ENCODE measurements at regions not wholly inside any gene's neighbourhood (a gene's known extent, or its start where the extent isn't known, plus 50 kb on each side); places are given as distances from the start of the nearest gene placed in this dataset.

DNA sequence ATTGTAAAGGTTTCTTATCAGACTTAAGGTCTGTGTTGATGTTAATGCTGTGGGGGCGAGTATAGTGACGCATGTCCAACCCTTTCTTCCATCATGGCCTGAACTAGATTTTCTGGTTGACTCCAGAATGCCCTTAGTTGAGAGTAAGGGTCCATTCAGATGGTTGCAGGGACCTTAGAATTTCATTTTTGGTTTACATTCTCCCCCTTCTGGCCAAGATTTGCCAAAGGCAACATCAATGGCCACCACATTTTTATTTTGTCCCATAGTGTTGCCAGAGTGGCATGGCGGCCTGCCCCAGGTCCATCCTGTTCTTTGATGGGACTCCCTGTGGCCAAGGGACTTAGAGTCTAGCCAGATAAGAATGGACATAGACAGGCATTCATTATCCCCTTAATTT is 368.5 kb downstream of the GPM6A start:
- ChIA-PET POLR2A (interaction anchor here (0.7 to 1.7 kb wide), 3 partner anchors 12 to 569 kb away, joined by 3 read pairs; no protein-coding TSS in a partner anchor), CTCF (ENCODE audit: unreplicated experiment) (no interaction called here)
- peak overlapping the region; percentile 68; the same call in 1 of the 2 replicates for H2AFZ ChIP-seq (ENCODE audit: low read length)
- H3K9me2 ChIP-seq (ENCODE audit: insufficient read depth, low read length): no peaks in the 10 kb centered on the region
- no peaks in the 10 kb centered on the region for H3K36me3 ChIP-seq (ENCODE audit: insufficient read depth, low read length)
- TF ChIP-seq CTCF (conservative IDR thresholded peaks at IDR 0.05; ENCODE audit: low read length): peak; percentile 56; the same call in 1 of the 2 replicates
- no peak for TF ChIP-seq EZH2phosphoT487 (IDR thresholded peaks at IDR 0.05; ENCODE audit: borderline replicate concordance, low read depth, low read length)
- peaks cover 6% of the 10 kb centered on the region for H3K4me1 ChIP-seq (ENCODE audit: insufficient read depth, low read length, poor library complexity, severe bottlenecking)
- no peaks in the 10 kb centered on the region for H3K9me3 ChIP-seq (ENCODE audit: low read length)
- intact Hi-C loops (cut with micrococcal nuclease; ENCODE audit: unreplicated experiment): loop anchor here (5.0 to 10.0 kb wide), 2 partner anchors 566 to 679 kb away; no protein-coding TSS in a partner anchor
- no peaks in the 10 kb centered on the region for H3K79me2 ChIP-seq (ENCODE audit: insufficient read depth, low read depth, low read length)
- H3K4me3 ChIP-seq (ENCODE audit: low read depth, low read length, poor library complexity, severe bottlenecking): no peak overlapping the region
- no TSS peak for BruUV-seq (replicated peaks)
- peak; percentile 39 for DNase-seq (ENCODE audit: low spot score)
- H3K27ac ChIP-seq (ENCODE audit: low read depth, low read length, poor library complexity, severe bottlenecking): no peak overlapping the region
- H3K4me2 ChIP-seq (ENCODE audit: low read length): no peak overlapping the region
- no peaks in the 10 kb centered on the region for H4K20me1 ChIP-seq (ENCODE audit: insufficient read depth, low read length)

GRCh38 chr4:175444512-175444911 is 367.6 kb downstream of the GPM6A start:
- H3K4me2 ChIP-seq (ENCODE audit: low read length): no peak overlapping the region
- no peak overlapping the region for H3K4me3 ChIP-seq (ENCODE audit: low read depth, low read length, poor library complexity, severe bottlenecking)
- intact Hi-C loops (cut with micrococcal nuclease; ENCODE audit: unreplicated experiment): loop anchor here (5.0 to 10.0 kb wide), 2 partner anchors 567 to 680 kb away; no protein-coding TSS in a partner anchor
- CTCF ChIA-PET (ENCODE audit: unreplicated experiment): no interaction called here
- H2AFZ ChIP-seq (ENCODE audit: low read length): no peak overlapping the region
- POLR2A ChIA-PET: interaction anchor here (1.0 to 3.4 kb wide), 2 partner anchors 11 to 570 kb away, joined by 3 to 14 read pairs; no protein-coding TSS in a partner anchor
- no peaks in the 10 kb centered on the region for H3K36me3 ChIP-seq (ENCODE audit: insufficient read depth, low read length)
- no peaks in the 10 kb centered on the region for H4K20me1 ChIP-seq (ENCODE audit: insufficient read depth, low read length)
- H3K4me1 ChIP-seq (ENCODE audit: insufficient read depth, low read length, poor library complexity, severe bottlenecking): peaks cover 6% of the 10 kb centered on the region
- no TSS peak for BruUV-seq (replicated peaks)
- DNase-seq (ENCODE audit: low spot score): no peak
- no peaks in the 10 kb centered on the region for H3K9me3 ChIP-seq (ENCODE audit: low read length)
- no peaks in the 10 kb centered on the region for H3K9me2 ChIP-seq (ENCODE audit: insufficient read depth, low read length)
- no peak overlapping the region for H3K27ac ChIP-seq (ENCODE audit: low read depth, low read length, poor library complexity, severe bottlenecking)
- no peak for TF ChIP-seq CTCF (conservative IDR thresholded peaks at IDR 0.05; ENCODE audit: low read length)
- TF ChIP-seq EZH2phosphoT487 (IDR thresholded peaks at IDR 0.05; ENCODE audit: borderline replicate concordance, low read depth, low read length): no peak
- H3K79me2 ChIP-seq (ENCODE audit: insufficient read depth, low read depth, low read length): no peaks in the 10 kb centered on the region

DNA sequence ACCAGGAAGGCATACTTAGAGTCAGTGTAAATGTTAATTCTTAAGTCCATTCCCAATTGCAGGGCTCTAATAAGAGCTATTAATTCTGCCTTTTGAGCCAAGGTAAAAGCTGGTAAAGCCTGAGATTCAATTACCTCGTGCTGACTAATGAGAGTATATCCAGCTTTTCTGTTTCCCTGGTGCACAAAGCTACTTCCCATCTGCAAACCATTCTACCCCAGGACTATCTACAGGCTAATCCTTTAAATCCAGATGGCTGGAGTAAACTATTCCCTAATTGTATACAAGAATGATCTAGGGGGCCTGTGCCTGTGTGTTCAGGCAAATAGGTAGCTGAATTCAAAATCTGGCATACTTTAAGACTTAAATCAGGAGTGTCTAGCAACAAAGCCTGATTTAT is 365.0 kb downstream of the GPM6A start:
- Histone ChIP-seq H3K4me2 (ENCODE audit: low read length) (no peak overlapping the region), H4K20me1 (ENCODE audit: insufficient read depth, low read length) (no peaks in the 10 kb centered on the region), H3K9me2 (ENCODE audit: insufficient read depth, low read length) (no peaks in the 10 kb centered on the region), H3K9me3 (ENCODE audit: low read length) (no peaks in the 10 kb centered on the region), H2AFZ (ENCODE audit: low read length) (no peak overlapping the region), H3K4me3 (ENCODE audit: low read depth, low read length, poor library complexity, severe bottlenecking) (no peak overlapping the region), H3K36me3 (ENCODE audit: insufficient read depth, low read length) (no peaks in the 10 kb centered on the region), H3K4me1 (ENCODE audit: insufficient read depth, low read length, poor library complexity, severe bottlenecking) (peaks cover 6% of the 10 kb centered on the region), H3K79me2 (ENCODE audit: insufficient read depth, low read depth, low read length) (no peaks in the 10 kb centered on the region), H3K27ac (ENCODE audit: low read depth, low read length, poor library complexity, severe bottlenecking) (no peak overlapping the region)
- no TSS peak for BruUV-seq (replicated peaks)
- DNase-seq (ENCODE audit: low spot score): no peak
- no peak for TF ChIP-seq CTCF (conservative IDR thresholded peaks at IDR 0.05; ENCODE audit: low read length)
- no peak for TF ChIP-seq EZH2phosphoT487 (IDR thresholded peaks at IDR 0.05; ENCODE audit: borderline replicate concordance, low read depth, low read length)
- ChIA-PET CTCF (ENCODE audit: unreplicated experiment) (no interaction called here), POLR2A (interaction anchor here (0.6 to 3.4 kb wide), 8 partner anchors 9 to 682 kb away, joined by 3 to 14 read pairs (median 4); no protein-coding TSS in a partner anchor)
- intact Hi-C loops (cut with micrococcal nuclease; ENCODE audit: unreplicated experiment): loop anchor here (10.0 kb wide), 1 partner anchor 682 kb away; no protein-coding TSS in a partner anchor

Data from OCI-LY7 (cell line).